ENCODE measurements at regions not wholly inside any gene's neighbourhood (a gene's known extent, or its start where the extent isn't known, plus 50 kb on each side); places are given as distances from the start of the nearest gene placed in this dataset.

DNA sequence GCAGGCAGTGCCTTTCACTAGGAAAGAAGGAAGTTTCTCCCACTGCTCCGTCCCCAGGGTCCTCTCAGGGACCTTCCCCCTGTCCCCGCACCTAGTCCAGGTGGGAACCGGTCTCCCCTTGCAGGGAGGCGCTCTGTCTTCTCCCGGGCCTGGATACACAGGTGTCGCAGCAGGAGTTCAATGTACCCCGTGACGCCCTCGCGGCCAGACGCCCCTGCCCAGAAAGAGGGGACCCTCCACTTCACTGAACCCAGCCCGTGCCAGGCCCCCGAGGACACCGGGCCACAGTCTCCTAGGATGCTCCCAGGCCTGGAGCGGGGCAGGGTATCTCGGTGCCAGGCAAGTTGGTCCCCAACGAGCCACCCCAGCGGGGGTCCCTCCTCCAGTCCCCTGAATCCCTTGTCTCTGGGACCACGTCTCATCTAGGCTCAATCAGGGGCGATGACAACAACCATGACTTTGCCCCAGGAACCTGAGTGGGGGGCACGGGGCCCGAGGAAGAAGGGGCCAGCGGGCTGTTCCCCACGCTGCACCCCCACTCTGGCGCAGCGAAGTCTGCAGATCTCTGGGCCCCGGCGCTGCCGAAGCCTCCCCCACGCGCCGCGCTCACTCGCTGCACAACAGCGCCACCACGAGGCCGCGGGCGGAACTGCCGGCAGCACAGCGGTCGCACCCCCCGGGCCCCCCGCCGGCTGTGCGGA is 103.0 kb downstream of the EDN3 start:
- DNase-seq (ENCODE audit: low read depth): no peak

DNA sequence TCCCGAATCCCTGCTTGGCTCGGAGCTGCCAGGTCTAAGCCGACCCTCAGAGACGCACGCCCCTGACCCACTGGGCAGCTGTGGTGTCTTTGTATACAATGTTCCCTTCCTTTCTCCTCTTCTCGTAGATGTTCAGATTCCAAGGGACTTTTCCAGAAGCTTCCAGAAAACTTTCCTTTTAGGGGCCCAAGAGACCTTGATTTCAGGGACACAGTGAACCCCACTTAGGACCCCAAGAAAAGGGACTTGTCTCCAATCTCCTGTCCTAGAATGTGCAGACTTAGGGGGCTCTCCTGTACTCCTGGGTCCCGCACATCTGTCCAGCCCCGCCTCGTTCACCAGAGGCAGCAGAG is 103.5 kb downstream of the EDN3 start:
- DNase-seq (ENCODE audit: low read depth): no peak

DNA sequence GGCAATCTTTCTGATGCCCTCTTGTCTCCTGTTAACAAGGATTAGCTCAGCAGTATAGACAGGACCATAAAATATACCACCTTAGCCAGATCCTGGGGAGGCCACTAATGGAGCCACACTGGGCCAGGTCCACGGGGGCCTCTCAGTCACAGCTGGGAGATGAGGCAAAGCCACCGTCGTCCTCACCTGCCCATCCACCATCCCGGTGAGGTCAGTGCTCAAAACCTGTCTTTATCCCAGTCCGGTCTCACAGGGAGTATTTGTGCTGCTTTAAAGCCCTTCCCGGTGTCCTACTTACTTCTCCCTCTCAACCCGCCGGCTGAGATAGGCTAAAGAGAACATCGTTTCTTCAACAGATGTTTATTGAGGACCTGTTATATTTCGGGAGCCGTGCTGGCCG is 104.3 kb downstream of the EDN3 start:
- DNase-seq (ENCODE audit: low read depth): no peak

DNA sequence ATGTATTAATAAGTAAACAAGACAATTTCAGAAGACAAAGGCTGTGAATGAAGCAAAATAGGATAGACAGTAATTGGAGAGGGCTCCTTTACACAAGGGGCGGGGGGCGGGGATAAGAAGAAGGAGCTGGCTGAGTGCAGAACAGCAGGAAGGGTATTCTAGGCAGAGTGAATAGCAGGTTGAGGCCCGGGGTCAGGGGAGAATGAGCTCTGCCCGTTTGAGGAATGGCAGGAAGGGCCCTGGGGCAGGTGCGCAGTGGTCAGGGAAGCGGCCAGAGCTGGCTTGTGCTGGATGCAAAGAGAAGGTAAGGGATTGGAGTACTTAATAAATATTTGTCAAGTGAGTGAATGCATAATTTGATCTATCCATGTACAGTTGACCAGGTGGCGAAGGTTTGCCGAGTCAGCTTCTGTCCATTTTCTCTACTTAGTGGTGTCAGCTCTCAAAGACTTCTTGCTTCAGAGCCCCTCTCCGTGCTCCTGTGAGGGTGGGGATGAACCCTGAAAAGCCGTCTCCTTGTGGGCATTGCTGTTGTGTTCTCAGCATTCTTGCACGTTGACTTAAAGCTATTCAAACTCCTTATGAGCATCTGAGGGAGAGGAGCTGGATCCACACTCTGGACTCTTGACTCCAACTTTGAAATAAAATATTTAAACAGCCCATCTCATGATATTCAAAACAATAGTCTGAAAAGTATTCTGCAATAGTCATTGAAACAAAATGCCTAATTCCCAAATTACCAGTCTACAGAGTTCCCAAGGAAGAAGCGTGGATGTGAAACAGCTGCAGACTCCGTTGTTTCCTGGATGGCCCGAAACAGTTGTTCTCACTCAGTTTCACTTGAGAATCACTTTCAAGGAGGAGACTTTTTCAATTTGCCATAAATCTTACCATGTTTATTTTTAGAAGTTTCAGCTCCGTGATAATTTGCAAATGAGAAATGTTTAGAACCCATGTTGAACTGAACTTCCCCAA is 105.1 kb downstream of the EDN3 start:
- no peak for DNase-seq (ENCODE audit: low read depth)

DNA sequence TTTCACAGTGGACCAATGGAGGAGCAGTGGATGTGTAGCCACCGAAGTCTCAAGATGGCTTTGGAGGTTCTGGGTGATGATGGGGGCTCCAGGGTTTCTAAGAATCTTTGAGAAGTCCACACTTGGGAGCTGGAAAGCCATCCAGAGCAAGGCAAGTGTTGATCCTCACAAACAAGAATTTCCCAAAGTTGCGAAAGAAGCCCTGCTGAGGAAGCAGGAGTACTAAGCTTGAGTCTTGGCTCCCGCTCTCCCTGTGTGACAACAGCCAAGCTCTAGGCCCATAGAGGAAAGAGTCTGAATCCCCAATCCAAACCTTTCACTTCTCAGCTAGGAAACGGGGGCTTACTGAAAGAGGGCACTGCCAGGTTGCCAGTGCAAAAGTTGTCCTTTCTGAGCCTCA is 106.0 kb downstream of the EDN3 start:
- no peak for DNase-seq (ENCODE audit: low read depth)

DNA sequence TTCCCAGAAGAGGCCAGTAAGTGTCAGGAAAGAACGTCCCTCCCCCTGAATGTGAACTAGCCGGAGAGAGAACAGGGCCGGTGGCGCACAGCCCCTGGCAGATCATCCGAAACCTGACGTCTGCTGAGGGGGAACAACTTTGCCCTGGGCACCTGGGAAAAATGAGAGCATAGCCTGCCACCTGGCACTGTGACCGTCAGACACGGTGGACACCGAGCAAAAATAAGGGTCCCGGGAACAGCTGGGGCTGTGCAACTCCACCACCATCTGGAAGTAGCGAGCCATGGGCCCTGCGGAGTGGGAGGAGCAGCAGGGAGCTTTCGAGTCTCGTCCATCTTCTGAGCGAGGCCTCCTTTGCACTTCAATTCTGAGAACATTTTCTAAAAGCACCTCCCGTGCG is 110.8 kb downstream of the EDN3 start:
- no peak for DNase-seq (ENCODE audit: low read depth)

DNA sequence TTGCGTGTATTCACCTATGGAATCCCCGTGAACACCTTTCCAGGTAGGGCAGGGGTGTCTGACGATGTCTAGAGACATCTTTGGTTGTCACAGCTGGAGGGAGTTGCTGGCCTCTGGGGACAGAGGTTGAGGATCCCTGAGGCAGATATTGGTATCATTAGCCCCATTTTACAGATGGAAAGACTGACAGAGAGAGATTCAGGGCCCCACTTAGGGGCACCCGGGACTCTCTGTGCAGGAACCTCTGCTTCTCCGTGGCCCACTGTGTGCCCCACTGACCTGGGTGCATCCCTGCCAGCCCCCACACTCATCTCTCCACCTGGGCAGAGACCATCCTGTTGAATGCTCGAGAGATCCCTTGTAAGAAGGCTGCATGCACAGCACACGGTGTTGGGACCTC is 111.2 kb downstream of the EDN3 start:
- no peak for DNase-seq (ENCODE audit: low read depth)

DNA sequence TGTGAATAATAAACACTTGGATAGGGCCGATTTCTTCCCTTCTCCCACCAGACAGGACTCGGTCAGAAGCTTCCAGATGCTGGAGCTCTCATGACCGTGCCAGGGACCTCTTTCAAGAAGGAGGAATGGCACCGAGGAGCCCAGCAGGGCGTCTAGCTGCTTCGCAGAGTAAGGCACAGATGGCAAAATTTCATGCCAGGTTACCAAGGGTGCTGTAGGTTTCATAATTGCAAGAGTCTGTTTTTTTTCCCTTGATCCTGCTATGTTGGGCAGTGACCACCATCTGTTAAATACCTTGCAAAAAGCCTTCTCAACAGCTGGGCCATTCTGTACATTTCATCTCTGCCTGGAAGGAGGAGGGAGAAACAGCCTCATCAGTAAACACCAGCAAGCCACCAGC is 111.8 kb downstream of the EDN3 start:
- no peak for DNase-seq (ENCODE audit: low read depth)

DNA sequence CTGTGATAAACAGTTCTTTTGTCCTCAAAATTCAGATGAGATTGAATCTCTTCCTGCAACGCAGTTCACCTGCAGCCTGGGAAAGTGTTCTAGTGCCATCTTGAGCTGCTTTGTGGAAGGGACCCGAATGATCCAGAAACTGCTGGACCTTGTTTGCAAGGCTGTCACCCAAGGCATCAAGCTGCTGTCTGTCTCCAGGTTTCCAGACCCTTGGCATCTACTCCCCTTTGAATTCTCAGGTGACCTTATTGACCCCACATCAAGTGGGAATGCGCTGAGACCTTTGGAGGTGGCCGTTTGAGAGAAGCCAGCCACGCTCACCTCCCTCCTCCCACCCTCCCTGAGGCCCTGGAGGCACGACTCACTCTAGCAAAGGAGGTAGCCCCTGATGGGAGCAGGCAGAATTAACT is 112.5 kb downstream of the EDN3 start:
- no peak for DNase-seq (ENCODE audit: low read depth)

DNA sequence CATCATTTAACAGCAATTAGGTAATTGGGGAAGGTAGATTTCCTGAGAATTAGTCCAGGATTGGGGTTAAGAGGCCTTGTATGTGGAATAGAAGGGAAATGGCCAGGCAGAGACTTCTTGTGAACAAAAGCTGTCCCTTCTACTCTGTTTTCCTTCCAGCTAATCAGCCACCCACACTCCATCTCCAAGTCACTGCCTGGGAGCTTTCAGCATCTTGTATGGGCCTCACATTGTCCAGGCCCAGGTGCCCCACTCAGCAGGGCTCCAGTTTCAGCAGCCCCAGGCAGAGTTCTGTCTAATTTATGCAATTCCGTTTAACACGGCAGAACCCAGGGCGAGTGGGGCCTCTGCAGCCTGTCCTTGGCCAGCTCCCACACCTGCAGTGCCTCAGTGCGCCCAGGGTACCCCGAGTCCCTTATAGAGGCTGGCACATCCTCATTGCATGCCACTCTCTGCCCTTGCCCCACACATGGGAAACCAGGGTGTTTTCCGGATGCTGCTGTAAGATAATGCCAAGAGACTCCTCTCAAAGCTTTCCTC is 113.0 kb downstream of the EDN3 start:
- no peak for DNase-seq (ENCODE audit: low read depth)

DNA sequence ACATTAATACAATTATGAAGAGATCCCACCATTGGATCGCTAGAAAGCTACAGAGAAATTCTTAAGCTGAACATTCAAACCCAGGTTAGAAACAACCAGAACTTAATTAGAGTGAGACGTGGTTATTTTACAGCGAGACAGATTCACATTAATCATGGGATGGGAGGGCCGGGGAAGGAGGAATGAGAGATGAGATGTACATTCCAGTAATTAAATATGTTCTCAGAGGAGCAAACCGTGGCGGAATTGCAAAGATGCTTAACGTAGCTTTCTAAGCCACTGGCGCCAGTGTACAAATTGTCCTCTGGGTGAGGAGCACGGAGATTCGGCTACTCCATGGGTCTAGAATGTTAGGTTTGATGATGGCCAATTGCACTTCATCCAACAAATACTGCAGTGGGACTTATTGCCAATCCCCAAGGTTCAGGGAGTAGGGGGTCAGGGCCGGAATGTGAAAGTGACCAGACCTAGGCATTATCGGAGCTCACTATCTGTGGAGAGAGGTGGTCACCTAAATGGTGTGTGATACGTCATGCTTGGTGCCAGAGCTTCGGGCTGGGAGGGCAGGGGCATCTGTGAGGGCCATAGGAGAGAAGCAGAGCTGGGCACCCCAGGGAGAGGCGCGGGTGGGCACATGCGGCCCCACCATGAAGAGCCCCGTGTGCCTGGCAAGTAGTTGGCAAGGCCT is 114.7 kb downstream of the EDN3 start:
- DNase-seq (ENCODE audit: low read depth): no peak

DNA sequence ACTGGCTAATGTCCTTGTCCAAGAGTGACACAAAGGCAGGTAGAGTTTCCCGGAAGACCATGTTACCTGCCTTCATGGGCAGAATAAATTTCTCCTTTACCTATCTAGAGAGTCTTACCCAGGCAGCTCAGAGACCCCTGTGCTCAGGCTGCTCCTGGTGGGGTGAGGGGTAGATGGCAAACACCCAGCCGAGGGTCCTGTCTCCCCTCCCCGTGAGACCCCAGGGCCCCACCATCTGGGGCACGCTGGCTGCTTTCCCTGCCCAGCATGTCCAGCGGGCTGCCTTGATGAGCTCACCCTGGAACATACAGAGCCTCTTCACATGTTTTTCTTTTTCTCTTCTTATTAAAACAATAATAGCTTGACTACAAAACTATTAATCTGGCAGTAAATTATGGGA is 116.5 kb downstream of the EDN3 start:
- DNase-seq (ENCODE audit: low read depth): no peak

DNA sequence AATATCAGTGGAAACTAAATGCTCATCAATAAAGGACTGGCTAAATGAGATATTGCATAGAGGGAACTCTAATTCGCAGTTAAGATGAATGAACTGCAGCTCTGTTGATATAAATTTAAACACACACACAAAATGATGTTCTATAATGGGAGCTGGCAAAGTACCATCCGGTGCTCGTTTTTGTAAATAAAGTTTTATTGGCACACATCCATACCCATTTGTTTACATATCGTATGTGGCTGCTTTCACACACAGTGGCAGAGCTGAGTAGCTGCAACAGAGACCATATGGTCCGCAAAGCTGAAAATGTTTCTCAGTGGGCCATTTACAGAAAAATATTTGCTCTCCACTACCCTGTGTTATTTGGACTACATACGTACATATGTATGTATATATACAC is 120.7 kb downstream of the EDN3 start:
- no peak for DNase-seq (ENCODE audit: low read depth)

DNA sequence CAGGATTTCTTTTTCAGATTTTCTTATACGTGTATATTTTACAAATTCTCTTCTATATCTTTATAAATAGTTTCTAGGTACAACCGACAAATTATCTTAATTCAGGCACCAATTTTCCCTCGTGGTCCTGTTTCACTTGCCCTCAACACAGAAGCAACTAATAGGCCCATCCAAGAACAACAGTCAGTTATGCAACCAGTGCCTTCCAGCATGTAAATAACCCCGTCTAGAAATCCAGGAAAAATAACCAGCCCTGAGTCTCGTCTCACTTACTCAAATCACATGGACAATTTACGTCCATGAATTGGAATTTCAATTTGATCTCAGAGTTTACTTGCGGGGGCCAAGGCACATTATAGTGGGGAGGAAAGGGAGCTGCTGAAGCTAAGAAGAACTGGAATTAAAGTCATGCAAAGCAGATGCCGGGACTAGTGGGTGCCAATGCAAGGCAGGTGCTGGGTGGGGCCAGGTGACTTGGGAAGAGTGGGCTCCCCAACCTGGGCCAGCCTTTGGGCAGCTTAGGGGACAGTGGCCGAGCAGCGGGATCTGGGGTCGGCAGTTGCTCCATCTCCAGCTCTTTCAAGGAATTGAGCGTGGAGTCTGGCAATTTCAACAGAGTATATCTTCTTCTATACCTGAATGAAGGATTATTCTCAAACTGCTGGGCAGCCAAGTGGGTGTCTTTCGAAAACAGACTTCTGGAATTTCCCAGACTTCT is 121.7 kb downstream of the EDN3 start:
- DNase-seq (ENCODE audit: low read depth): no peak

DNA sequence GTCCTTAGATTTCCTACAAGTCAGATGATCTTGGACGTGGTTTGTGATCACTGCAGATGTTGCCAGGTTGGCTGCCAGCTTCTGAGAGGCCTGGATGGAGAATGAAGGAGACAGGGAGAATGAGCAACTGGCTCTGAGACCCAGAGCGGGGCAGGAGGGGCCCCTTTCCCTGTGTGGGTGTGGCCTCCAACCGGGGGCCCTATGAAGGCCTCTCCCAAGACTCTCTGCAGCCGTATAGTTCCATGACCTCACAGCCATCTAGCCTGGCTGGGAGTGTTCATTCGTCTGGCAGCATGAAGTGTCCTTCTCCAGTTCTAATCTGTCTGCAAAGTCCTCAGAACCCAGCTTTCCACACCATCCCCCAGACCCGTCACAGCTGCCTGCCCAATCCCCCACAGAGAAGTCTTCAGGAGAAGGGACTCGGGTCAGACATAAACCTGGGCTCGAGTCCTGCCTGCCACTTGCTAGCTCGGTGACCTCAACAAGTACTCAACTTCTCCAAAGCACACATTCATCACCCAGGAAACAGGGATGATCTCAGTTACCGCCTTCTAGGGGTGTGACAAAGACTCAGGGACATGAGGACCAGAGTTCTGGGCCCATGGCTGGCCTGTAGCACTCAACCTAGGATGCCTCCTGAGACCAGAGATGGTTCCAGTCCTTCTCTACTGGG is 122.6 kb downstream of the EDN3 start:
- no peak for DNase-seq (ENCODE audit: low read depth)

DNA sequence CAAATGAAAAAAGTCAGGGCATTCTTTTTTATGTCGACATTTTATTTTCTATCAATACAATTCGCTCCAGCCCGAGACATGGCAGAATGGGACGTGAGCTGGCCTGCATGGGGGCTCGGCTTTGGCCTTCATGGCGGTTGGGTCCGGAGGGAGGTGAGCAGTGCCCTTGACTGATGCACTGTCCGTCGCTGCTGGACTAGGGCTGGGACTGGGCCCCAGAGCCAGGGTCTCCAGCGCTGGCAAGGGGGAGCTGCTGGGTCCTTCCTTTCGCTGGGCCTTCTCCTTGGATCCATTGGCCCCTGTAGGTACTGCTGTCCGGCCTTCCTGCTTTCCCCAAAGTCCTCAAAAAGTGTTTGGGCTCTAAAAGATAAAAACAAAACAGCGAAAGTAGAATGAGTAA is 124.6 kb downstream of the EDN3 start:
- no peak for DNase-seq (ENCODE audit: low read depth)

DNA sequence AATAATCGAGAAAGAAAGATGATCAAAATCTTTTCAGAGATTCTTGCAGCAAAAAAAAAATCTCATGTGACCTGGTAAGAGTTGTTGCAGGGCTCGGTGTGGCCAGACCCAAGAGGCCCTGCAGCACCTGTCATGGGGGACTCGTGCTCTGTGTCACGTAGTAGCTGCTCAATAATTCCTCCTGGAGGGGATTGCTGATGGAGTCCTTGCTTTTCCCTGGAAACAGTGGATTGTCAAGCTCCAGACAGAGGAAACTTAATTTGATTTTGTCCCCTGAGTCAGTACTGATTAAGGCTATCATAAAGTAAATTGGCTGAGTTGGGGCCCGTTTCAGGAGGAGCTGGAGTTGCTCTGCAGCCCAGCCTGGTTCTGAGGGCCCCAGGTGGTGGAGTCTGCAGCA is 125.2 kb downstream of the EDN3 start:
- DNase-seq (ENCODE audit: low read depth): no peak

DNA sequence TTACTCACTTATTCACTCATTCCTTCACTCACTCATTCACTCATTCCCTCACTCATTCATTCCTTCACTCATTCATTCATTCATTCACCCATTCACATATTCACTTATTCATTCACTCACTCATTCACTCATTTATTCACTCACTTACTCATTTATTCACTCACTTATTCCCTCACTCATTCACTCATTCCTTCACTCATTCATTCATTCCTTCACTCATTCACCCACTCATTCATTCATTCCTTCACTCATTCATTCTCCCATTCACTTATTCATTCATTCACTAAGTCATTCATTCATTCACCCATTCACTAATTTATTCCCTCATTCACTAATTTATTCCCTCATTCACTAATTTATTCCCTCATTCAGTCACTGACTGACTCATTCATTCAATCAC is 127.6 kb downstream of the EDN3 start:
- no peak for DNase-seq (ENCODE audit: low read depth)

DNA sequence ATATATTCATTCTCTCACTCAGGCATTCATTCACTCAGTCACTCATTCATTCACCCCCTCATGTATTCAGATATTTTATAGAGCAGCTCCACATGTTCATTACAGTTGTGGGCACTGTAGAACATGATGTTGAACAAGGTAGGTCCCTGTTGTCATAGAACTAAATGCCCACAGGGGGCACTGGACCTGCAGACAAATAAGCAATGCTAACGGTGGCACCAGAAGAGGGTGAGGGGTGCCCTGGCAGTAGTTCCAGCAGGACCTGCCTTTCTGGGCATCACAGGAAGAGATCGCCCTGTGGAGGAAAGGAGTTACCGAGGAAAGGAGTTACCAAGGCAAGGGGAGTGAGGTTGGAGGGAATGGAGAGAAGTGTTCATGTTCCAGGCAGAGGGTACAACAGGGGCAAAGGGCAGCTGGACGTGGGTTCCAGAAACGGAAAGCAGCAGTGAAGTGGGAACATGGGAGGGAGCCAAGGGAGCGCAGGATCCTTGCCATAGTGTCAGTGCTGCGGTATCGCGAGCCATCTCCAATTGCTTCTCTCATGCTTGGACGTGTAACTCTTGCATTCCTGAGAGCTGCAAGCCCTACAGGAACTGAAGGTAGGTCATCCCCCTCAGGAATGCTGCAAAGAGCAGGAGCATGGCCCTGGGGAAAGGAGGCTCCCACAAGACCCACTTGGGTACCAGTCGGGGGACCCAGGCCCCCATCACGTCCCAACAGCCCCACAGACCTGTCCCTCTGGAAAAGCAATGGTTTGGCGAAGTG is 128.2 kb downstream of the EDN3 start:
- DNase-seq (ENCODE audit: low read depth): no peak

DNA sequence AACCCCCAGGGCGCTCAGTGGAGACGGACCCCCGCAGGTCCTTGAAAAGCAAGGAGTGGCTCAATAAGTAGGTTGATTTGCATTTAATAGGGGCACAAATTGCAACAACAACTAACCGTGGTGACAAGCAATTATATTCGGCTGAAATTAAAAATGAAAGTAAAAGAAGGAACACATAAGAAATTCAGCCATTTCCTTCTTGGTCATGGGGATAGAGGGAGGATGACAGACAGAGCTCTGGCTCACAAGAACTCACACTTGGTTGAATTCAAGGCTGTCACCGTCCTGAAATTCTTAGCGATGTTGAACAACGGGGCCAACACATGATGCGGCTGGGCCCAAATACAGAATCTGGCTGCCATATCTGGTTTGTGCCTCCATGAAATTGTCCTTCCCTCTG is 129.0 kb downstream of the EDN3 start:
- no peak for DNase-seq (ENCODE audit: low read depth)

DNA sequence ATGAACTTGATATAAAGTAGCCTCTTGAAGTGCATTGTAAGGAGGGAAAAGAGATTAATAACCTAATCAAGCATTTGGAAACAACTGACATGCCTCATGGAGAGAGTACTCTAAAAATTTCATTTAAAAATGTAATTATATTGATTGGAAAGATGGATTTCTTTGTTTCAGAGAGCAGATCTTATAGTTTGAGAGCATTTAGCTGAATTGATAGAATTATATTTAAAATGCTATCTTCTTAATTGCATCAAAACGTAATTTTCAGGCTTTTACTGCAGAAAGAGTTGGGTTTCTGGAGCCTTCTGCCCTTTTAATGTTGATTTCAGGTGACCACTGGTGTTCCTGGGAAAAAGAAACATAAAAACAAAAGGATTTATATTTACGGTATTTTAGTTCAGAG is 130.6 kb downstream of the EDN3 start:
- no peak for DNase-seq (ENCODE audit: low read depth)
